Heart left ventricle (tissue), 13 donors: ENCODE measurements at regions not wholly inside any gene's neighbourhood (a gene's known extent, or its start where the extent isn't known, plus 50 kb on each side); places are given as distances from the start of the nearest gene placed in this dataset.

ENCODE experiments used
- POLR2A ChIP-seq, 2 donors: fragments of 450-650 bp; IDR thresholded peaks; one replicate each; pipeline ENCODE4 v1.6.1; 2017; ENCODE audit warnings: antibody characterized with exemption in 2 of 2, mild to moderate bottlenecking in 2 of 2, moderate library complexity in 2 of 2
- TF ChIP-seq, protein P1 (sequence below), 12 donors: fragments of 200-600 bp; sonication (generic) in 4 of 12; IDR thresholded peaks; one replicate each; pipeline versions ENCODE4 v1.5.0 to v1.8.0; 2018 to 2022; ENCODE audit warnings: antibody characterized with exemption in 12 of 12, mild to moderate bottlenecking in 5 of 12
- donor health status: ischemic (EF 13 %, LVEDD 7.1; RV severe dilation, severe dysfunction).
- donor health status: DM: no; HTN: yes; CAD: no.
- donor health status: DM: no; HTN: no; CAD: no.
- donor health status: ischemic (EF 25% LVEDD 6.9; RV normal size, moderate dysfunction).
- donor health status: ischemic (EF 25% LVEDD 5.7; RV mildly dilated, moderate dysfunction).
- donor health status: ischemic (EF 35%, LVEDD 5.7; RV mildly dilated, moderate dysfunction).
- donor health status: nonischemic (EF 11% LVEDD 7.7; RV severe dilation, severe dysfunction).
- donor health status: DM: yes; HTN: yes; CAD: no.
- donor health status: PGD.
- donor health status: ischemic (EF 29% LVEDD 5.4; RV normal size, mild dysfunction).
- donor health status: nonischemic (EF 23%, LVEDD 6.1; RV moderate dilation, normal function).

DNA sequence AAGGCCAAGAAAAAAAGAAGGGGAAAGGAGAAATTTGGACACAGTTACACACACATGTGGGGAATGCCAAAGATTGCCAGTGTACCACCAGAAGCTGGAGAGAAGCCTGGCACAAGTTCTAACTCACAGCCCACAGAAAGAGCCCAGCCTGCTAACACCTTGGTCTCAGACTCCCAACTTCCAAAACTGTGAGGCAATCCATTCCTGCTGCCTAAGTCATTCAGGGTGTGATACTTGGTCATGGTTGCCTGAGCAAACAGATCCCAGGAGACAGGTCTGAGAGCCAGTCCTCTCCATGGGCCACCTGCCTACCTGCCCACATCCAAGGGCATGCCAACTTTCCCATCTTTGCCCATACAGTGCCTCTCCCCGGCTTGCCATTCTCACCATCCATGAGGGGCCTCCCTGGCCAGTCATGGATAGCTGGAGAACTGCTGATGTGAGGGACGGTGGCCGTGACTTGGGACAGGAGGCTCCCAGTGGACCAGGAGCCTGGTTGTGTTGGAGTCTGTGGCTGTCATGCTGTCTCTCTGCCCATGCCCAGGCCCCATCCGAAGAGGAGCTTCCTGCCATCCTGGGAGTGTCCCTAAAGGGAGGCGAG lies 198.0 kb upstream of the RTL1 start:
- TF ChIP-seq POLR2A (IDR thresholded peaks at IDR 0.05): no peak
- TF ChIP-seq, protein P1, sequence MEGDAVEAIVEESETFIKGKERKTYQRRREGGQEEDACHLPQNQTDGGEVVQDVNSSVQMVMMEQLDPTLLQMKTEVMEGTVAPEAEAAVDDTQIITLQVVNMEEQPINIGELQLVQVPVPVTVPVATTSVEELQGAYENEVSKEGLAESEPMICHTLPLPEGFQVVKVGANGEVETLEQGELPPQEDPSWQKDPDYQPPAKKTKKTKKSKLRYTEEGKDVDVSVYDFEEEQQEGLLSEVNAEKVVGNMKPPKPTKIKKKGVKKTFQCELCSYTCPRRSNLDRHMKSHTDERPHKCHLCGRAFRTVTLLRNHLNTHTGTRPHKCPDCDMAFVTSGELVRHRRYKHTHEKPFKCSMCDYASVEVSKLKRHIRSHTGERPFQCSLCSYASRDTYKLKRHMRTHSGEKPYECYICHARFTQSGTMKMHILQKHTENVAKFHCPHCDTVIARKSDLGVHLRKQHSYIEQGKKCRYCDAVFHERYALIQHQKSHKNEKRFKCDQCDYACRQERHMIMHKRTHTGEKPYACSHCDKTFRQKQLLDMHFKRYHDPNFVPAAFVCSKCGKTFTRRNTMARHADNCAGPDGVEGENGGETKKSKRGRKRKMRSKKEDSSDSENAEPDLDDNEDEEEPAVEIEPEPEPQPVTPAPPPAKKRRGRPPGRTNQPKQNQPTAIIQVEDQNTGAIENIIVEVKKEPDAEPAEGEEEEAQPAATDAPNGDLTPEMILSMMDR (IDR thresholded peaks at IDR 0.05): no peak
